Pulmonary artery endothelial cell (primary cell): ENCODE measurements at regions not wholly inside any gene's neighbourhood (a gene's known extent, or its start where the extent isn't known, plus 50 kb on each side); places are given as distances from the start of the nearest gene placed in this dataset.

Experiments
- DNase-seq: peaks from one replicate; pipeline ENCODE4 v3.0.0-alpha.2; 2011; ENCODE audit warnings: low read depth, low spot score

- DNase-seq: no peak
Measured at GRCh38 chr2:239579524-239580198, 178.8 kb upstream of the HDAC4 start.

- DNase-seq: no peak
Measured at GRCh38 chr2:239579081-239579480, 178.3 kb upstream of the HDAC4 start.

DNA sequence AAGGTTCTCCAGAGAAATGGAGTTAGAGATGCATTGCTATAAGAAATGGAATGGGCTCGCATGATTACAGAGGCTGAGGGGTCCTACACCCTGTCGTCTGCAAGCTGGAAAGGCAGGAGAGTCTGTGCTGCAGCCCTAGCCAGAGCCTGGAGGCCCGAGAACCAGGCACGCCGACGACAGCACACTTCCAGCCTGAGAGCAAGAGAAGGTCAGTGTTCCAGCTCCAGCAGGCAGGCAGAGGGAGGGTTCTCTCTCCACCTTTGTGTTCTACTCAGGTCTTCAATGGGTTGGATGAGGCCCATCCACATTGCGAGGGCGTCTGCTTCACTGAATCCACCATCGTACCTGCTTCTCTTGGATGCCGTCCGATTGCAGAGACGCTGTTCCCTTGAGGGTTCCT lies 177.6 kb upstream of the HDAC4 start:
- DNase-seq: no peak

DNA sequence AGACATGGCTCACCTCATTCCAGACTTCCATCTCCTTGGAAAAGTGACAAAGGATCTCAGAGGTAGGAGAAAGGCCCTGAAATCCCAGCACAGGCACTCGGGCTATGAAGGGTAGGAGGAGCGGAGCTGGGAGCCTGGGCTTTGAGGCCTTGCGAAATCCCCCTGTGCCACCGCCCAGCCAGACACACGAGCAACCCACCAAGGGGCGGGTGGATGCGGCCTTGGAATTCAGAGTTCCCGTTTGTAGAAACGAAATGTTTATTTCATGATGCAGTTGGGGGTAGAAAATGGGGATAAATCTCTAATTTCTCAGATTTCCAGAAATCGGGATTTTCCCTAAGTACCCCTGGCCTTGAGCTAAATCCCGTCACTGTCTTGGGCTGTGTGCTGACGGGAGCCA lies 177.1 kb upstream of the HDAC4 start:
- DNase-seq: no peak

DNA sequence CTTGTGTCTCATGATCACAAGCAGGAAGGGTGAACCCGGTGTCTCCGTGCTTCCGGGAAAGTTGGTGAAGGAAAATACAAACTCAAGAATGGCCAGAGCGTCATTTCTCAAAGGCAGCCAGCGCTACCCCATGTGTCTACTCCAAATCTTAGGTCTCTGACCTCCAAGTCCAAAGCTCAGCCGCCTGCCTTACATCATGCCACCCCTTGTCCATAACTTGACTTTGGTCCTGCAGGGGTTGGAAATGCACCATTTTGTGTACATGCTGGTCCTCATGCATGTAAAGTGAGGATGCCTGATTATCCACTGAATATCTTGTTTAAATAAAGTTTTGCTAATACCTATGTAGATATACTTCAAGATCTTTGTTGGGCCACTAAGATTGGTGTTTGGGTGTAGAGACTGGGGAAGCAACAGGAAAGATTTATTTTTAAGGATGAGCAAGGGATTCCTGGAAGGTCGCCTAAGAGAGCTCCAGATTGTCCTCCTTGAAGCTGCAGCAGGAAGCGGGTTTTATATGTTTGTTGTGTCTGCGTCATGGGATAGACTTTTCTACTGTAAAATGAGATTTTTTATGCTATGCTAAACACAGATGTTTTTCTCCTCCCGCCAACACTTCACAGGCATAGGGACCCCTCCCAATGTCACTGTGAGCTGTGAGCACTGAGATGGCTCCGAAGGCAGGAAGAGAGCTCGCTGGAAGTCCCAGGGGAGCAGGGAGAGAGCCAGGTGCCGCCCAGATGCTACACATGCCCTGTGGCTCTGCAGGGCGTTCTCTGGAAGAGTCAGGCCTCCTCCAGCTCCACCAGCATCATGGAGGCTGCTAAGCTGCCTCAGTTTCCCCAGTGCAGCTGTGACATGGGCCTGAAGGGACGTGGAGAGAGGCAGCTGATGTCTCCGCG lies 176.2 kb upstream of the HDAC4 start:
- DNase-seq: no peak

- DNase-seq: no peak
Measured at GRCh38 chr2:239575931-239576445, 175.2 kb upstream of the HDAC4 start.

- DNase-seq: no peak
Measured at GRCh38 chr2:239574434-239575156, 173.8 kb upstream of the HDAC4 start.

GRCh38 chr2:239574054-239574433 lies 173.2 kb upstream of the HDAC4 start:
- DNase-seq: no peak

- no peak for DNase-seq
Measured at GRCh38 chr2:239570971-239571520, 170.2 kb upstream of the HDAC4 start.

DNA sequence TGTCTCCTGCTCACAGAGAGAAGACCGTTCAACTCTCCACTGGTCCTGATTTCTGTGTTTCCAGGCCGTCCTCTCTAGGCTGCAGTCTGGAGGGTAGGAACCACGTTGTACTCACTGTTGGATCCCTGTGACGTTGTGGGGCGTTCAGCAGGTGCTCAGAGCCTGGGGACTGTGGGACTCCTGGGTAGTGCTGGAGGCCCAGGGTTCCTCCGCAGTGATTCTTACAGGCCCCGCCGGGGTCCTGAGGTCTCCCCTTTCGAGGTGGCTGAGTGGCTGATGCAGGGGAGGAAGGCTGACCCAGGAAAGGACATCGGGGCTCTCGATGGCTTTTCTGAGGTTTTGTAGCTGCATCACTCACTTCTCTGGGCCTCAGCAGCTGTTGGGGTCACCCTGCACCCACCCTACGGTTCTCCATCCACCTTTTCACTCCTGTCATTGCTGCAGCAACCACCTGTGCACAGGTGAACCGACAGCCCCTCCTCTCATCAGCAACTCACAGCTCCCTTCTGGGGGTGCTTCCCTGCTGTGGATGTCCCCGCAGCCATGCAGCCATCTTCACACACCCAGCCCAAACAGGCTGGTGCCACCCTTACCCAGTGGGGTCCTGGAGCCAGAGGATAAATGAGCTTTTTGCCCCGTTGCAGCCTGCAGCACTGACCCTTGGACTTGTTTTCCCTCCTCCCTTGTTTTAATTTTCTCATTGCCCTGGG lies 169.6 kb upstream of the HDAC4 start:
- no peak for DNase-seq

- no peak for DNase-seq
Measured at GRCh38 chr2:239569401-239570090, 168.7 kb upstream of the HDAC4 start.

DNA sequence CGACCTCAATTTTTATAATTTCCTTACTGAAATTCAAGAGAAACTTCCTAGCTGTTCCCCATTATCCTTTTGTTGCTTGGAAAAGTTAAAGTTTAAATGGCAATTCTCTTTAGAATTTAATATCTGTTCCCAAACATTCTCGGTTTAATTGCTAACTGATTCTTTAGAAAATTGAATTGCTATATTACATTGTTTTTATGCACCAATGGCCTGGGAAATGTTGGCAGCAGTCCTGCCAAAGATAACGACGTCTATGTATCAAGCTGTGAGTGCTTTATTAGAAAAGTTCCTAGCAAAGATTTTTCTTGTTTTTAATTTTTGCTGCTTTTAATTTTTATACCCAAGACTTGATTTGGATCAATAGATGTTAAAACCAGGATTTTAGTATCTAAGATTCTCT lies 167.8 kb upstream of the HDAC4 start:
- DNase-seq: no peak

DNA sequence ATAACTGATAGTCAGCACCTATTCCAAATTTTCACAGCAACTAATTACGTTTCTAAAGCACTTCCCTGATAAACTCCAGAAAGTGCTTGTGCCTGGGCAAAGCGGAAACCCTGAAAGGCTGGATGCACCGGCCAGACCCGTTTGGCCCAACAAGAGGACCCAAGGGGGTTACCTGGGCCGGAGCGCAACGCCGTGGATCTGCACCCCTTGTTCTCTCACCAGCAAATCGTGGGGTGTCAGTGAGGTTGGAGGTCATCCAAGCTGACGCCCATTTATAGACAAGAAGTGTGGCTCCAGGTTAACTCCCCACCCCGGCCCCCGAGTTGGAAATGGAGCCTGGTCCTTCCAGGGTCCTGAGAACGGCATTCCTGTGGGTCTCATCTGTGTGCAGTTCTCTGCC lies 167.0 kb upstream of the HDAC4 start:
- no peak for DNase-seq

GRCh38 chr2:239566995-239567568 lies 166.3 kb upstream of the HDAC4 start:
- DNase-seq: no peak

DNA sequence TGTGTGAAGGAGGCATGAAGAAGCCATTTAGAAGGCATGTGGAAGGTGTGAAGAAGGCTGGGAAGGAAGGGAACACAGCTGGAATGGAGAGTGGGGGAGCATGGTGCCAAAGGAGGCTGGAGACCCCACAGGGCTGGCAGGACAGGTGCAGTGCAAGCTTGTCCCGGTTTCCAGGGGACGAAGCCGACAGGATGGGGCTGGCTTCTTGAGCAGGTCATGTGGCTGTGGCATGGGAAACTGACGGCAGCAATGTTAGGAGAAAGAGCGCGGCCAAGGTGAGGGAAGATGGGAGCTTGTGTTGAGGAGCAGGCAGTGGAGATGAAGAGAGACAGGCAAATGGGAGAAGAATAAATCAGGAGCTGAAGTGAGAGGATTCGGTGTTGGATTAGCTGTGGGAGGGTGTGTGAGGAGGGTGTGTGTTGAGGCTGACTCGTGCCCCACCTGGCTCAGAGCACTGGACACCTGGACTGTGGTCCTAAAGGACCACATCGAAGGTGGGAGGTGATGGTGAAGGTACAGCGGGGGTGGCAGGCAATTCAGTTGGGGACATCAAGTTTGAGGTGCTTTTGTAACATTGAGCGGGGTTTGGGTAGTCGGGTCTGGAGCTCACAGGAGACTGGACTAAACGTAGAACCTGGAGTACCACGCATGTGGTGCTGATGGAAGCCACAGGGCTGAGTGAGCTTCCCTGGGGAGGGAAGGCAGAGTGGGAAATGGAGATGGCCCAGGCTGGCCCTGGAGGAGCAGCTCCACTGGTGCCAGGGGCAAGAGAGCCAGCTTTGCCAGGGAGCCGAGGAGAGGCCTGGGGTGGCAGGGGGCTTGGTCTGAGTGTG lies 165.6 kb upstream of the HDAC4 start:
- DNase-seq: no peak

GRCh38 chr2:239564587-239564986 lies 163.8 kb upstream of the HDAC4 start:
- no peak for DNase-seq

DNA sequence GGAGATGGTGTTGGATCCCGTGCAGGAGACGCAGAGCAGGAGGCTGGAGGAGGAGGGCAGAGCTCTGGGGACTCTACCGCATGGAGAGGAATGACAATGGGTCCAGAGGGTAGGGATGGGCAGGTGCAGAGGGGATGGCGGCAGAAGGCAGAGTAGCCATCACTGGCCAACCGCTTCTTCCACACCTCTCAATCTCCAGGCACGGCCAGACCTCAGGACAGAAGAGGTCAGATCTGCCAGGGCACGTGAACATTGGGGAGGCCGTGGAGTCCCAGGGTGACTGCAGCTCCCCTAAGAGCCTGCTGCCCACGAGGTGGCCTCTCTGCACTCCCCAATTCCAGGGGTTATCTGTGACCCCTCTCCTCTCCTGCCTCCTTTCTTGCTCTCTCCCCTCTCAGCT lies 162.7 kb upstream of the HDAC4 start:
- no peak for DNase-seq

DNA sequence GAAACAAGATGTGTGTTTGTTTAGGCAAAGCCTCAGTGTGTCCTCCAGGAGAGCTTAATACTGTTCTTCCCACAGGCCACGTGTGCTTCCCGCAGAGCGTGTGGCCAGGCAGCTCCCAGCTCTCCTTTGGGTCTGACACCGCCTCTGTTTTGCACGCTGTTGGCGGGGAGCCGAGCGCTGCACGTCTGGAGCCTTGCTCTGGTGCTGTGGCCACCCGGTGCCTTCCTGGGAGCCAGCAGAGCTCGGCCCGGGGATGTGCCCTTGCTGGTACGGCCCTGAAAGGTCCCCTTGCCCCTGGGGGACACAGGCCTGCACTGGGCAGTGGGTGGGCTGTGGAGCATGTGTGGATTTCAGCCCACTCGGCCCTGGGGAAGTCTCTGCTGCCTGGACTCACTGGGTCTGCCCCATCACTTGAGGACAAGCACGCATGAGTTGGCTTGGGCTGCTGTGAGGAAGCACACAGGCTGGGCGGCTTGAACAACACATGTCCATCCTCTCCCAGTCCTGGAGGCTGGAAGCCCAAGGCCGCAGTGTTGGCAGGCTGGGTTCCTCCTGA lies 160.7 kb upstream of the HDAC4 start:
- no peak for DNase-seq
